GM12878 (cell line): ENCODE measurements at regions not wholly inside any gene's neighbourhood (a gene's known extent, or its start where the extent isn't known, plus 50 kb on each side); places are given as distances from the start of the nearest gene placed in this dataset.

ENCODE experiments used
- BCL11A ChIP-seq: IDR thresholded peaks from 2 replicates; pipeline ENCODE4 v1.6.1; 2011; ENCODE audit warnings: low read depth, low read length
- CREB1 ChIP-seq: IDR thresholded peaks from 2 replicates; pipeline ENCODE4 v1.6.1; 2012; ENCODE audit warnings: low read depth, mild to moderate bottlenecking, inconsistent platforms
- CTCF ChIP-seq, 3 experiments: IDR thresholded peaks in 2 of 3; conservative IDR thresholded peaks in 1 of 3; 2 replicates each; pipeline ENCODE4 v1.5.1; 2011; ENCODE audit warnings: low read depth in 3 of 3, low read length in 3 of 3, mild to moderate bottlenecking in 3 of 3, control low read depth in 2 of 3, moderate library complexity in 2 of 3, inconsistent platforms in 1 of 3, mixed read lengths in 1 of 3; ENCODE audit not compliant: control insufficient read depth in 2 of 3, insufficient read depth in 1 of 3; ENCODE audit errors: extremely low read depth in 1 of 3
- EED ChIP-seq: sonication (generic); IDR thresholded peaks from 2 replicates; pipeline ENCODE4 v1.6.1; 2016; ENCODE audit warnings: antibody characterized with exemption, low read depth
- EZH2 ChIP-seq: IDR thresholded peaks from 2 replicates; pipeline ENCODE4 v1.6.1; 2012; ENCODE audit warnings: low read depth, mild to moderate bottlenecking, control low read depth, inconsistent platforms, low read length, borderline replicate concordance; ENCODE audit not compliant: control insufficient read depth
- FOS ChIP-seq: IDR thresholded peaks from 3 replicates; pipeline ENCODE4 v1.6.1; 2011; ENCODE audit warnings: borderline replicate concordance; ENCODE audit not compliant: insufficient read length; ENCODE audit errors: extremely low read depth
- HDAC2 ChIP-seq: fragments of 200-600 bp; sonication (generic); IDR thresholded peaks from 2 replicates; pipeline ENCODE4 v1.6.1; 2017
- HSF1 ChIP-seq: fragments of 150-350 bp; IDR thresholded peaks from 2 replicates; pipeline ENCODE4 v1.6.1; 2014; ENCODE audit warnings: mild to moderate bottlenecking, low read depth, low read length
- POLR2AphosphoS5 ChIP-seq: IDR thresholded peaks from 2 replicates; pipeline ENCODE4 v1.6.1; 2011; ENCODE audit warnings: mild to moderate bottlenecking, low read length, inconsistent platforms
- RFX5 ChIP-seq: IDR thresholded peaks from 2 replicates; pipeline ENCODE4 v1.6.1; 2011; ENCODE audit warnings: low read depth, low read length, improper control_type of control experiment
- TF ChIP-seq, protein P1 (sequence below): IDR thresholded peaks from 2 replicates; pipeline ENCODE4 v1.6.1; 2012; ENCODE audit warnings: low read length, inconsistent platforms

DNA sequence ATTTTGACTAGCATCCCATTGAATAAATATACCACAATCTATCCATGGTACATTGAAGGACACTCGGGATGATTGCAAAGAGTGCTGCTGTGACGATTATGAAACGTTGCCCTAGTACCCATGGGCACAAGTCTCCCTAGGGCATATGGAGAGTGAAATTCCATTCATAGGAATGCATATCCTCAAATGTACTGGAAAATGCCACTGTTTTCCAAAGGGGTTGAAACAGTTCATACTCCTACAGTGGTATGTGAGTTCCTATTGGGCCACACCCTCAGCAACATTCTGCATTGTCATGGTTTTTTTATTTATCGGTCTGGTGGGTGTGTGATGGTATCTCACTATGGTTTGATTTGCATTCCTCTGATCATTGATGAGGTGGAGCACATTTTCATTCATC lies 130.6 kb downstream of the TWIST2 start:
- no peak for TF ChIP-seq EZH2
- no peak for TF ChIP-seq FOS
- TF ChIP-seq CREB1: no peak
- no peak for TF ChIP-seq POLR2AphosphoS5
- no peak for TF ChIP-seq RFX5
- no peak for TF ChIP-seq BCL11A
- TF ChIP-seq, protein P1, sequence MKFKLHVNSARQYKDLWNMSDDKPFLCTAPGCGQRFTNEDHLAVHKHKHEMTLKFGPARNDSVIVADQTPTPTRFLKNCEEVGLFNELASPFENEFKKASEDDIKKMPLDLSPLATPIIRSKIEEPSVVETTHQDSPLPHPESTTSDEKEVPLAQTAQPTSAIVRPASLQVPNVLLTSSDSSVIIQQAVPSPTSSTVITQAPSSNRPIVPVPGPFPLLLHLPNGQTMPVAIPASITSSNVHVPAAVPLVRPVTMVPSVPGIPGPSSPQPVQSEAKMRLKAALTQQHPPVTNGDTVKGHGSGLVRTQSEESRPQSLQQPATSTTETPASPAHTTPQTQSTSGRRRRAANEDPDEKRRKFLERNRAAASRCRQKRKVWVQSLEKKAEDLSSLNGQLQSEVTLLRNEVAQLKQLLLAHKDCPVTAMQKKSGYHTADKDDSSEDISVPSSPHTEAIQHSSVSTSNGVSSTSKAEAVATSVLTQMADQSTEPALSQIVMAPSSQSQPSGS: no peak
- no peak for TF ChIP-seq CTCF (IDR thresholded peaks at IDR 0.05 in 2 of 3, conservative IDR thresholded peaks at IDR 0.05 in 1 of 3; ENCODE audit: control insufficient read depth in 2 of 3, extremely low read depth in 1 of 3, insufficient read depth in 1 of 3, low read depth in 3 of 3, low read length in 3 of 3)
- TF ChIP-seq EED: no peak
- TF ChIP-seq HSF1: no peak
- TF ChIP-seq HDAC2: no peak
